ENCODE measurements at regions not wholly inside any gene's neighbourhood (a gene's known extent, or its start where the extent isn't known, plus 50 kb on each side); places are given as distances from the start of the nearest gene placed in this dataset.

DNA sequence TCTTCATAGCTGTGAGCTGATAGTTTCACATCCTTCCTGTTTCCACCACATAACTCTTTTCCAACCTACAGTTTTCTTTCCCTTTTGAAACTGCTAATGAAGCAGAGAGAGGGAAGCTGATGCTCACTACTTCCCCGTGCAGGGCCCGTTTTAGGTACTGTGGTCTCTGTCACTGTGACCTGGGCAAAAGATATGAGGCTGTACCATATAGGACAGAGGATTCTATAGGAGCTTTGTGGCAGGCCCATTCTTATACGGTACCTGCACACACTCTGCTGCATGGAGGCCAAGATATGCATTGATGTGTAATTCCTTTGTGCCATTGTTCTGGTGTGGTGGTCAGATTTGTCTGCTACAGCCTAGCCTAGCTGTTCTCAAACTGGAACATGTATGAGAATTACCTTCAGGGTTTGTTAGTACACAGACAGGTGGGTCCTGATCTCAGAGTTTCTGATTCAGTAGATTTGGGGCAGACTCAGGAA, 577.3 kb downstream of the LMO7 start:
- TF ChIP-seq, protein P1, sequence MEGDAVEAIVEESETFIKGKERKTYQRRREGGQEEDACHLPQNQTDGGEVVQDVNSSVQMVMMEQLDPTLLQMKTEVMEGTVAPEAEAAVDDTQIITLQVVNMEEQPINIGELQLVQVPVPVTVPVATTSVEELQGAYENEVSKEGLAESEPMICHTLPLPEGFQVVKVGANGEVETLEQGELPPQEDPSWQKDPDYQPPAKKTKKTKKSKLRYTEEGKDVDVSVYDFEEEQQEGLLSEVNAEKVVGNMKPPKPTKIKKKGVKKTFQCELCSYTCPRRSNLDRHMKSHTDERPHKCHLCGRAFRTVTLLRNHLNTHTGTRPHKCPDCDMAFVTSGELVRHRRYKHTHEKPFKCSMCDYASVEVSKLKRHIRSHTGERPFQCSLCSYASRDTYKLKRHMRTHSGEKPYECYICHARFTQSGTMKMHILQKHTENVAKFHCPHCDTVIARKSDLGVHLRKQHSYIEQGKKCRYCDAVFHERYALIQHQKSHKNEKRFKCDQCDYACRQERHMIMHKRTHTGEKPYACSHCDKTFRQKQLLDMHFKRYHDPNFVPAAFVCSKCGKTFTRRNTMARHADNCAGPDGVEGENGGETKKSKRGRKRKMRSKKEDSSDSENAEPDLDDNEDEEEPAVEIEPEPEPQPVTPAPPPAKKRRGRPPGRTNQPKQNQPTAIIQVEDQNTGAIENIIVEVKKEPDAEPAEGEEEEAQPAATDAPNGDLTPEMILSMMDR (IDR thresholded peaks at IDR 0.05), result no peak
- TF ChIP-seq POLR2AphosphoS5 (IDR thresholded peaks at IDR 0.05) (no peak), POLR2A (IDR thresholded peaks at IDR 0.05) (no peak), EP300 (IDR thresholded peaks at IDR 0.05) (no peak)

Data from sigmoid colon (tissue), 4 donors.